Hepatocyte (in vitro differentiated cells): ENCODE measurements at regions not wholly inside any gene's neighbourhood (a gene's known extent, or its start where the extent isn't known, plus 50 kb on each side); places are given as distances from the start of the nearest gene placed in this dataset.

ENCODE experiments used
- CTCF ChIP-seq: fragments of 200-600 bp; sonication (generic); IDR thresholded peaks from 2 replicates; pipeline ENCODE4 v1.5.1; 2016; ENCODE audit warnings: antibody characterized with exemption, mild to moderate bottlenecking; ENCODE audit not compliant: poor library complexity
- EZH2 ChIP-seq: fragments of 200-600 bp; sonication (generic); IDR thresholded peaks from 2 replicates; pipeline ENCODE4 v1.6.1; 2016; ENCODE audit warnings: antibody characterized with exemption, mild to moderate bottlenecking, borderline replicate concordance
- EZH2phosphoT487 ChIP-seq: fragments of 200-600 bp; sonication (generic); IDR thresholded peaks from one replicate; pipeline ENCODE4 v1.6.1; 2018; ENCODE audit warnings: antibody characterized with exemption, mild to moderate bottlenecking, low read depth, moderate library complexity; ENCODE audit not compliant: unreplicated experiment, severe bottlenecking

- TF ChIP-seq CTCF (no peak), EZH2 (no peak), EZH2phosphoT487 (no peak)
These were observed 295.4 kb upstream of the KCNJ16 start for GRCh38 chr17:69779378-69780214.
